GM13977 (cell line): ENCODE measurements at regions not wholly inside any gene's neighbourhood (a gene's known extent, or its start where the extent isn't known, plus 50 kb on each side); places are given as distances from the start of the nearest gene placed in this dataset.

Source experiments
- DNase-seq: peaks from one replicate; pipeline ENCODE4 v3.0.0; 2012; ENCODE audit warnings: low spot score
- in situ Hi-C: fragments of 300-500 bp; cut with MboI; formaldehyde crosslinking; loops from one replicate; pipeline ENCODE4 v1.12.0; 2022; ENCODE audit warnings: low sequenced_read_pairs, low pct_unique_long_range_greater_than_20kb, mixed read lengths, inconsistent platforms; ENCODE audit not compliant: unreplicated experiment
- TF ChIP-seq, protein P1 (sequence below): IDR thresholded peaks from 2 replicates; pipeline ENCODE4 v1.5.1; 2012; ENCODE audit warnings: mild to moderate bottlenecking, control low read depth; ENCODE audit not compliant: insufficient read depth; ENCODE audit errors: extremely low read depth, missing control alignments

DNA sequence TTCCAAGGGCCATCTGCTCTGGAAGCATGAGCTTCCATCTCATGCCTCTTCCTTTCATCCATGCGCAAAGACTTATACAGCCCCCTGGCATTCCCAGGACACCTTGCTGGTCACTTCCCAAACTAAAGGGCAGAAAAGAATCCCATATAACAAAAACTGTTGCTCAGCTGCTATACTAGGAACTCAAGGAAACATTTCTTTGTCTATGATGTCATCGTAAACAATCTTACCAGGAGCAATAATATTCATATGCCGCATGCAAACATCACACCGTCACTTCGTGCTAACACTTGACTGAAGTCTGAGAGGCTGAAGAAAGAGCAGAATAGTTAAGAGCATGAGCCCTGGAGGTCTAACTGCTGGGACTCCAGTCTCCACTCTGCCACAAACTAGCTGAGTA, 50.5 kb upstream of the CDKN3 start:
- in situ Hi-C loops = loop anchor here (25.0 kb wide), 1 partner anchor 809 kb away; no protein-coding TSS in a partner anchor
- no peak for DNase-seq

More for the DNA sequence above, 50.5 kb upstream of the CDKN3 start:
- TF ChIP-seq, protein P1, sequence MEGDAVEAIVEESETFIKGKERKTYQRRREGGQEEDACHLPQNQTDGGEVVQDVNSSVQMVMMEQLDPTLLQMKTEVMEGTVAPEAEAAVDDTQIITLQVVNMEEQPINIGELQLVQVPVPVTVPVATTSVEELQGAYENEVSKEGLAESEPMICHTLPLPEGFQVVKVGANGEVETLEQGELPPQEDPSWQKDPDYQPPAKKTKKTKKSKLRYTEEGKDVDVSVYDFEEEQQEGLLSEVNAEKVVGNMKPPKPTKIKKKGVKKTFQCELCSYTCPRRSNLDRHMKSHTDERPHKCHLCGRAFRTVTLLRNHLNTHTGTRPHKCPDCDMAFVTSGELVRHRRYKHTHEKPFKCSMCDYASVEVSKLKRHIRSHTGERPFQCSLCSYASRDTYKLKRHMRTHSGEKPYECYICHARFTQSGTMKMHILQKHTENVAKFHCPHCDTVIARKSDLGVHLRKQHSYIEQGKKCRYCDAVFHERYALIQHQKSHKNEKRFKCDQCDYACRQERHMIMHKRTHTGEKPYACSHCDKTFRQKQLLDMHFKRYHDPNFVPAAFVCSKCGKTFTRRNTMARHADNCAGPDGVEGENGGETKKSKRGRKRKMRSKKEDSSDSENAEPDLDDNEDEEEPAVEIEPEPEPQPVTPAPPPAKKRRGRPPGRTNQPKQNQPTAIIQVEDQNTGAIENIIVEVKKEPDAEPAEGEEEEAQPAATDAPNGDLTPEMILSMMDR = no peak
